ENCODE measurements at regions not wholly inside any gene's neighbourhood (a gene's known extent, or its start where the extent isn't known, plus 50 kb on each side); places are given as distances from the start of the nearest gene placed in this dataset.

GRCh38 chr5:56681346-56681745 is 134.0 kb upstream of the MAP3K1 start:
- no peak for TF ChIP-seq CTCF (IDR thresholded peaks at IDR 0.05; ENCODE audit: poor library complexity, severe bottlenecking)
- no peak for TF ChIP-seq REST (IDR thresholded peaks at IDR 0.05; ENCODE audit: borderline replicate concordance)
- TF ChIP-seq EZH2 (IDR thresholded peaks at IDR 0.05; ENCODE audit: borderline replicate concordance, insufficient read depth, low read length, poor library complexity, severe bottlenecking) = no peak
- TF ChIP-seq TAF1 (IDR thresholded peaks at IDR 0.05; ENCODE audit: low read depth) = no peak
- no peak for TF ChIP-seq SMC3 (conservative IDR thresholded peaks at IDR 0.05; ENCODE audit: poor library complexity)
- no peak for TF ChIP-seq EP300 (conservative IDR thresholded peaks at IDR 0.05; ENCODE audit: poor library complexity, severe bottlenecking)
- no peak for TF ChIP-seq POLR2AphosphoS5 (IDR thresholded peaks at IDR 0.05)
- TF ChIP-seq RAD21 (conservative IDR thresholded peaks at IDR 0.05) = no peak
- TF ChIP-seq MXI1 (conservative IDR thresholded peaks at IDR 0.05; ENCODE audit: poor library complexity, severe bottlenecking) = no peak
